ENCODE measurements at regions not wholly inside any gene's neighbourhood (a gene's known extent, or its start where the extent isn't known, plus 50 kb on each side); places are given as distances from the start of the nearest gene placed in this dataset.

DNA sequence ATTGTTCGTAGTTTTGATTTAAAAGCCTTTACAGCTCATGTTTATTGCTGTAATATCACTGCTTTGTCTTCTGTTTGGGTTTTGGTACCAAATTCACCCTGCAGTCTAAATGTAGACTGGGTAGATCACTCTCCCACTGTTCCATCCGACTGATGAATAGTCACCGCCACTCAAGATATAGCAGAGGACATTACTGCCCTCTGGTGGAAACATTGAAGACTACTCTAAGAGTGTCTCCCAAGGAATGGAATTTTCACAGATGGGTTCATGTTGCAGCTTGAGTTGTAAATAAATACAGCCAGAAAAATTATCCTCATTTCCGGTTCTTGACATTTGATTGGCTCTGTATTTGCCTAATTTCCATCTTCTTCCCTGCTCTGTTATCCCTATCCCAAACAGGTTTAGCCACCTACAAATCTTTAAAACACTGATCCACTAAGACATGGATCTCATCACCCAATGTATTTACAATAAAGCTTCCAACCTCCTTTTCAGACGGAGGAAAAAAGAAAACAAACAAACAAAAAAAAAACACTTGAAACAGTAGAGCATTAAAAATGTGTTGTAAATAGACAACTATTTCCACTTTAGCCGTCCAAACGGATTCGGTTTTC lies 198.3 kb upstream of the CPNE8 start:
- H3K27me3 ChIP-seq, result no peaks in the 10 kb centered on the region
- peak; percentile 31 to 83 for DNase-seq

GRCh38 chr12:39102474-39103209 lies 197.3 kb upstream of the CPNE8 start:
- no peak for DNase-seq
- no peaks in the 10 kb centered on the region for H3K27me3 ChIP-seq
- H3K27ac ChIP-seq, result no peak overlapping the region
- H3K36me3 ChIP-seq, result no peaks in the 10 kb centered on the region
- H3K9me3 ChIP-seq (replicated peaks), result no peaks in the 10 kb centered on the region
- no peaks in the 10 kb centered on the region for H3K4me1 ChIP-seq
- H3K4me3 ChIP-seq, result no peak overlapping the region

More for the DNA sequence above, 198.3 kb upstream of the CPNE8 start:
- Histone ChIP-seq H3K4me1 (no peaks in the 10 kb centered on the region), H3K27ac (no peak overlapping the region), H3K4me3 (no peak overlapping the region), H3K36me3 (no peaks in the 10 kb centered on the region), H3K9me3 (replicated peaks) (no peaks in the 10 kb centered on the region)

GRCh38 chr12:39095636-39096330 lies 190.4 kb upstream of the CPNE8 start:
- DNase-seq, result peak in 1 of 2 experiments; percentile 8

DNA sequence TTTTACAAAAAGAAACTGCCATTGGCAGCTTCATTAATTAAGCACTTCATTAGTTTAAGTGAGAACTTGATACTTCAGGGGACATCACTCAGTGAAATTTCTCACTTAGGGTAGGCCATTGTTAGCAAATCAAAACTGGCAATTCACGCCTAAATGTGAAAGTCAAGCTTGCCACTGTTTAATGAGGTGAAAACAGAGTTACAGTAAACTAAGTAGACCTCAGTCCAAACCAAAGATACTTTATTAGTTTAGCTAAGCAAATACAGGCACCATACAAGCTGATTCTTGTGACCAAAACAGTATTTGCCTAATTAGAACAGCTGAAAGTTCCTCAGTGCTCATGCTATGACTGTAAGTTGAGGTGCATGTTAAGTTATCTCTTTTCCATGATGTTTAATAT lies 176.5 kb upstream of the CPNE8 start:
- Histone ChIP-seq H3K27ac (no peak overlapping the region), H3K27me3 (0 out of 2 replicates have a peak, but pooled peaks cover 6% of the 10 kb centered on the region), H3K36me3 (no peaks in the 10 kb centered on the region), H3K9me3 (replicated peaks) (no peaks in the 10 kb centered on the region), H3K4me1 (no peaks in the 10 kb centered on the region), H3K4me3 (no peak overlapping the region)
- no peak for DNase-seq

More at GRCh38 chr12:39095636-39096330, 190.4 kb upstream of the CPNE8 start:
- no peaks in the 10 kb centered on the region; the same call in 1 of the 2 replicates for H3K27me3 ChIP-seq
- no peaks in the 10 kb centered on the region for H3K4me1 ChIP-seq
- H3K27ac ChIP-seq, result no peak overlapping the region
- no peak overlapping the region for H3K4me3 ChIP-seq
- no peaks in the 10 kb centered on the region for H3K36me3 ChIP-seq
- no peaks in the 10 kb centered on the region for H3K9me3 ChIP-seq (replicated peaks)

DNA sequence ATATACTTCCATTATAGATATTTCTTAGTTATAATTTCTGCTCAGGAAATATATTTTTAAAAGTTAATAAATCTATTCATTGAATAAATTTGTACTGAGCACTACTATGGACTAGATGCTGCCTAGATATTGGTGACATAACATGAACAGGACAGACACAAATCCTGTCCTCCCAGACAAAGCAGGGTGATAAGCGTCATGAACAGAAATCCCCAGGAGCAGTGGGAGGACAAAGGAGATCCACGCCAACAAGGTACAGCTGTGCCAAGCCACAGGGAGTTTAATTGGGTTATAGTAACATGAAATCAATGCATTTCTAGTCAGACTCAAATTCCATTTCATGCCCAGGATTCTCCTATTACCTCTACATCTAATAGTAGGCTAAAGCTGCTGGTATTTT lies 171.8 kb upstream of the CPNE8 start:
- no peaks in the 10 kb centered on the region for H3K9me3 ChIP-seq (replicated peaks)
- H3K4me3 ChIP-seq, result no peak overlapping the region
- H3K27ac ChIP-seq, result no peak overlapping the region
- H3K27me3 ChIP-seq, result no peaks in the 10 kb centered on the region
- no peaks in the 10 kb centered on the region for H3K36me3 ChIP-seq
- no peak for DNase-seq
- no peaks in the 10 kb centered on the region for H3K4me1 ChIP-seq

DNA sequence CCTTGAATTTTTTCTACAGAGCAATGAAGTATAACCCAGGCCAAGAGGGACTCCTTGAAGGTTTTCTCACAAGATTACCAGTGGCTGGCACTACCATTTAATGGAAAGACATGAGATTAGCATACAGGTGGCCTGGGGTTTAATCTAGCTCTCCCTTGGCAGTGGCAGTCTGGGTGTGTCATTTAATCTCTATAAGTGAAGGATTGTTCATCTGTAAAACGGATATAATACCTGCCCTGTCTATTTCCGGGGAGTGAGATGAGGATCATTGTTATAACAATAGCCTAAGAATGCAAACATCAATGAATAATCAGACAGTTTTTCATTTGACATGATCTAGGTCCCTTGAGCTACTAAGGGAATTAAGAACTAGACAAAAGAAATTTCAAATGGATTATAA lies 168.7 kb upstream of the CPNE8 start:
- no peak overlapping the region for H3K27ac ChIP-seq
- no peaks in the 10 kb centered on the region for H3K4me1 ChIP-seq
- no peak for DNase-seq
- no peaks in the 10 kb centered on the region for H3K27me3 ChIP-seq
- H3K36me3 ChIP-seq, result no peaks in the 10 kb centered on the region
- no peaks in the 10 kb centered on the region for H3K9me3 ChIP-seq (replicated peaks)
- no peak overlapping the region for H3K4me3 ChIP-seq

DNA sequence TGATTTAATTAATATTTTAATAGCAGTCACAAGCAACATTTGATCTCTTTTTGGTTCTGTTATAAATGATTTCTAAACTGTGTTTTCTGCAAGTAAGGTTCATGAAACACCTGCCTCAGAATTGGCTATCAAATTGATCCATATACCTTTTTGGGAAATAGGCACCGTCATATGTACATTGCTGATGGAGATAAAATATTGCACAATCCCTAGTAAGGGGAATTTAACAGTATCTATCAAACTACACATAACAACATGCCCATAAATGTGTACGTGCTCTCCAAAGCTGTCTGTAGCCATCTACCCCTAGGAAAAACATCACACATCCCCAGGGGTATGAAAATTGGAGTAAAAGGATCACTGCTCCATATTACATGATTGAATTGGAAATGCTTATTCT lies 167.3 kb upstream of the CPNE8 start:
- no peak overlapping the region for H3K27ac ChIP-seq
- H3K9me3 ChIP-seq (replicated peaks), result no peaks in the 10 kb centered on the region
- DNase-seq, result no peak
- no peaks in the 10 kb centered on the region for H3K36me3 ChIP-seq
- H3K4me3 ChIP-seq, result no peak overlapping the region
- H3K27me3 ChIP-seq, result no peaks in the 10 kb centered on the region
- no peaks in the 10 kb centered on the region for H3K4me1 ChIP-seq

DNA sequence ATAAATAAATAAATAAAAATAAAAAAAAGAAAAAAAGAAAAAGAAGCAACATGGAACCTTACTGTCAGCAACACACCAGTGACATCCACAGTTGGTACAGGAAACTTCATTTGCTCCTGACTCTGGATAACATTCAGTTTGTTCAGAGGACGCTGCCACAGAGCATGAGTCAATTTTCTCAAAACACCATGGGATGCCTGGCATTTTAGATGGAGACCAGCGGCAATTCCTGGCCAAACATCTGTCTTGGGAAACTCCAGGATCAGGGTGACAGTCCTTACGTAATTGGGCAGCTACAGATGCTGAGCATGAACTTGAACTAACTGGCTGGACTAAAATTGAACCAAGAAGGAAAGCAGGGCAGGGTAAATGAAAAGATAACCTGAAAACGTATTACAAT lies 166.2 kb upstream of the CPNE8 start:
- Histone ChIP-seq H3K4me1 (no peaks in the 10 kb centered on the region), H3K4me3 (no peak overlapping the region), H3K27ac (no peak overlapping the region), H3K9me3 (replicated peaks) (no peaks in the 10 kb centered on the region), H3K36me3 (no peaks in the 10 kb centered on the region), H3K27me3 (no peaks in the 10 kb centered on the region)
- DNase-seq, result no peak

- Histone ChIP-seq H3K4me3 (no peak overlapping the region), H3K9me3 (replicated peaks) (no peaks in the 10 kb centered on the region), H3K36me3 (no peaks in the 10 kb centered on the region), H3K27me3 (no peaks in the 10 kb centered on the region), H3K4me1 (no peaks in the 10 kb centered on the region), H3K27ac (no peak overlapping the region)
- no peak for DNase-seq
These were observed 165.4 kb upstream of the CPNE8 start for GRCh38 chr12:39070775-39071174.

- no peaks in the 10 kb centered on the region for H3K36me3 ChIP-seq
- H3K27me3 ChIP-seq, result no peaks in the 10 kb centered on the region
- no peak for DNase-seq
- no peaks in the 10 kb centered on the region for H3K9me3 ChIP-seq (replicated peaks)
- no peaks in the 10 kb centered on the region for H3K4me1 ChIP-seq
- H3K4me3 ChIP-seq, result no peak overlapping the region
- no peak overlapping the region for H3K27ac ChIP-seq
These were observed 160.1 kb upstream of the CPNE8 start for GRCh38 chr12:39065455-39065854.

DNA sequence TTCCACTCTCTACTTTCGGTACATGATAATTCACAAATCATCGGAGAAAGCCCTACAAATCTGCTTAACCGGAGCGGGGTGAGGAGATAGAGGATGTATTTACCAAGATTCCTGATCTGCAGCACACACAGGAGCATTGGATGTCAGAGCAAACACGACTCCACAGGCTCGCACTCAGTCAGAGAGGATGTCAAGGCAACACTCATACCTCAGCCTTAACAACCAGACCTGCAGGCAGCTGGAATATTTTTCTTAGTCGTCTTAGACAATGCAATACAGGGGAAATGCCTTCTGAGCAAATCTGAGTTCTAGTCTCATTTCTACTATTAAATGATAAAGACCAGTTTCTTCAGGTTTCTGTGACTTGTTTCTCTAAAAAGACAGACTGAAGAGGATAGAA lies 159.3 kb upstream of the CPNE8 start:
- Histone ChIP-seq H3K36me3 (no peaks in the 10 kb centered on the region), H3K9me3 (replicated peaks) (no peaks in the 10 kb centered on the region), H3K4me1 (no peaks in the 10 kb centered on the region), H3K27ac (no peak overlapping the region), H3K4me3 (no peak overlapping the region), H3K27me3 (no peaks in the 10 kb centered on the region)
- DNase-seq, result no peak

DNA sequence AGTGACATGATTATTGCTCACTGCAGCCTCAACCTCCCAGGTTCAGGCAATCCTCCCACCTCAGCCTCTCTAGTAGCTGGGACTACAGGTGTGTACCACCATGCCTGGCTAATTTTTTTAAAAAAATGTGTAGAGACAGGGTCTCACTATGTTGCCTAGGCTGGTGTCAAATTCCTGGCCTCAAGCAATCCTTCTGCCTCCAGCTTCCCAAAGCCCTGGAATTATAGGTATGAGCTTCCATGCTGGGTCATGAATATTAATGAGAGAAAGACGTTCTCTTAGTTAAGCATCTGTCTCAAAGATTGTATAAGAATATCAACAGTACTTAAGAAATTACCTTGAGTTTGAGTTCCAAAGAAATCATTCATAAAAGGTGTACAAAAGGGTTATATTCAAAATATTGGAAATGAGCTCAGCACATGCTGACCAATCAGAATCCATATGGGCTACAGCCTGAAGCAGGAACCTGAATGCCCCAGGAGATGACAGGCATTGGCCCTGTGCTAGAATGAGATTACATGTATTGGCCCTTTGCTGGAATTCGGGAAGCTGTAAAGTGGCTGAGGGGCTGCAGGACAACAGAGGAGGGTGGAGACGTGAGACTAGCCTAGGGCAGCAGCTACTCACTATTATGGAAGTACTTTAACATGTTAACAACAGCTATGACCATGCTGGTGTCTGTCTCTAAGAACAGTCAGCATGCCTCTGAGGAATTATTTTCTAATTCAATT lies 157.0 kb upstream of the CPNE8 start:
- peaks cover 6% of the 10 kb centered on the region; the same call in 1 of the 2 replicates for H3K4me1 ChIP-seq
- no peak overlapping the region for H3K27ac ChIP-seq
- H3K9me3 ChIP-seq (replicated peaks), result 0 out of 2 replicates have a peak, but pooled peaks cover 3% of the 10 kb centered on the region

DNA sequence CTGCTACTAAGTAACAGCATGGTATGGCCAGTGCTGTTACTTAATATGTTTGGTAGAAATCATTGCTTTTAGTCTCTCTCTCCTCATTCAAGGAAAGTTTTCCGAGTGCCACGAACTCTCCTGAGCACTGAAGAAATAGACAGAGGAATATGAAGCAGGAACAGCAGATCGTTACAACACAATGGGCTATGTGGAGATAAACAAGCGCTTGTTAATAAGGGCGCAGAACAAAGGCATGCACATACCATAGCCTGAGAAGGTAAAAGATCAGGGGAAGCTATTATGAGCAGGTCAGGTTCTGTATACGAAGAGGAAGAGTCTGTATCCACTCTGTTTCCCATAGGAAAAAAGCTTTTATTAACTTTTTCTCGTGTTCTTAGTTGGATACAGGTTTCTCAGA lies 156.2 kb upstream of the CPNE8 start:
- Histone ChIP-seq H3K36me3 (no peaks in the 10 kb centered on the region), H3K4me3 (no peak overlapping the region), H3K9me3 (replicated peaks) (0 out of 2 replicates have a peak, but pooled peaks cover 3% of the 10 kb centered on the region), H3K27me3 (no peaks in the 10 kb centered on the region), H3K4me1 (peaks cover 6% of the 10 kb centered on the region; the same call in 1 of the 2 replicates), H3K27ac (no peak overlapping the region)
- DNase-seq, result no peak

More for the DNA sequence above, 157.0 kb upstream of the CPNE8 start:
- DNase-seq, result no peak
- no peaks in the 10 kb centered on the region for H3K27me3 ChIP-seq
- H3K4me3 ChIP-seq, result no peak overlapping the region
- no peaks in the 10 kb centered on the region for H3K36me3 ChIP-seq

- no peaks in the 10 kb centered on the region; the same call in 1 of the 2 replicates for H3K27me3 ChIP-seq
- DNase-seq, result peak in 1 of 2 experiments; percentile 11
- H3K9me3 ChIP-seq (replicated peaks), result no peaks in the 10 kb centered on the region
- H3K36me3 ChIP-seq, result no peaks in the 10 kb centered on the region
- peaks cover 6% of the 10 kb centered on the region; the same call in 1 of the 2 replicates for H3K4me1 ChIP-seq
- peak overlapping the region; percentile 72 for H3K27ac ChIP-seq
- peak overlapping the region; percentile 35 for H3K4me3 ChIP-seq
These were observed 143.0 kb upstream of the CPNE8 start for GRCh38 chr12:39048395-39048794.
